AG04449 (cell line): ENCODE measurements at regions not wholly inside any gene's neighbourhood (a gene's known extent, or its start where the extent isn't known, plus 50 kb on each side); places are given as distances from the start of the nearest gene placed in this dataset.

ENCODE experiments used
- CTCF ChIA-PET: fragments of 350-600 bp; formaldehyde crosslinking; extraction: SDS; loops from one replicate; lab custom pipeline; 2021; ENCODE audit warnings: antibody characterized with exemption; lab: Yijun Ruan, JAX
- POLR2A ChIA-PET: fragments of 400-600, 350-600 bp; formaldehyde crosslinking; extraction: SDS; loops from one replicate; lab custom pipeline; 2020; ENCODE audit warnings: antibody characterized with exemption, inconsistent platforms; lab: Yijun Ruan, JAX
- DNase-seq: peaks from one replicate; pipeline ENCODE4 v3.0.0-alpha.2; 2010; ENCODE audit warnings: low read depth, low spot score
- H3K4me3 ChIP-seq: 2 replicates; pipeline ENCODE4 v1.5.1; 2011; ENCODE audit warnings: low read depth, mild to moderate bottlenecking, control low read depth, low read length
- TF ChIP-seq, protein P1 (sequence below): IDR thresholded peaks from one replicate; pipeline ENCODE4 v1.5.1; 2011; ENCODE audit warnings: mild to moderate bottlenecking, moderate library complexity, low read length, control low read depth, inconsistent platforms; ENCODE audit not compliant: insufficient read depth; ENCODE audit errors: missing control alignments

DNA sequence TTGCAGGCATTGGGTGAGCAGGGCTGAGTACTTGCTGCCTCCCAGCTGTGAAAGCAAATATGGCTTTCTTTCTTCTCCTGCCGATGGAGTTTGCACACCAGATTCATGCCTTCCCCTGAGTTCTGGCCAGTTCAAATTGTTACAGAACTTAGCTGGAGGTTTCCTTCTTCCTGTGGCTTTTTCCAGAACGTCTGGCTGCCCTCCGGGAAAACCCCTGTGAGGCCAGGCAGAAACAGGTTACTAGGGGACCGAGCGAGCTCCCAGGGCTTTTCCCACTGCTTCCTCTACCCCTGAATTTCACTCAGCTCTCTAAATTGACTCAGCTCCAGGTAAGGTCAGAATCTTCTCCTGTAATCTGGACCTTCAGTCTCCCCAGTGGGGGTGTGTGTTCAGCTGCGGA, 482.4 kb downstream of the C4orf33 start:
- TF ChIP-seq, protein P1, sequence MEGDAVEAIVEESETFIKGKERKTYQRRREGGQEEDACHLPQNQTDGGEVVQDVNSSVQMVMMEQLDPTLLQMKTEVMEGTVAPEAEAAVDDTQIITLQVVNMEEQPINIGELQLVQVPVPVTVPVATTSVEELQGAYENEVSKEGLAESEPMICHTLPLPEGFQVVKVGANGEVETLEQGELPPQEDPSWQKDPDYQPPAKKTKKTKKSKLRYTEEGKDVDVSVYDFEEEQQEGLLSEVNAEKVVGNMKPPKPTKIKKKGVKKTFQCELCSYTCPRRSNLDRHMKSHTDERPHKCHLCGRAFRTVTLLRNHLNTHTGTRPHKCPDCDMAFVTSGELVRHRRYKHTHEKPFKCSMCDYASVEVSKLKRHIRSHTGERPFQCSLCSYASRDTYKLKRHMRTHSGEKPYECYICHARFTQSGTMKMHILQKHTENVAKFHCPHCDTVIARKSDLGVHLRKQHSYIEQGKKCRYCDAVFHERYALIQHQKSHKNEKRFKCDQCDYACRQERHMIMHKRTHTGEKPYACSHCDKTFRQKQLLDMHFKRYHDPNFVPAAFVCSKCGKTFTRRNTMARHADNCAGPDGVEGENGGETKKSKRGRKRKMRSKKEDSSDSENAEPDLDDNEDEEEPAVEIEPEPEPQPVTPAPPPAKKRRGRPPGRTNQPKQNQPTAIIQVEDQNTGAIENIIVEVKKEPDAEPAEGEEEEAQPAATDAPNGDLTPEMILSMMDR = no peak
- DNase-seq = no peak
- POLR2A ChIA-PET = no interaction called here
- H3K4me3 ChIP-seq = no peak overlapping the region
- CTCF ChIA-PET = no interaction called here

DNA sequence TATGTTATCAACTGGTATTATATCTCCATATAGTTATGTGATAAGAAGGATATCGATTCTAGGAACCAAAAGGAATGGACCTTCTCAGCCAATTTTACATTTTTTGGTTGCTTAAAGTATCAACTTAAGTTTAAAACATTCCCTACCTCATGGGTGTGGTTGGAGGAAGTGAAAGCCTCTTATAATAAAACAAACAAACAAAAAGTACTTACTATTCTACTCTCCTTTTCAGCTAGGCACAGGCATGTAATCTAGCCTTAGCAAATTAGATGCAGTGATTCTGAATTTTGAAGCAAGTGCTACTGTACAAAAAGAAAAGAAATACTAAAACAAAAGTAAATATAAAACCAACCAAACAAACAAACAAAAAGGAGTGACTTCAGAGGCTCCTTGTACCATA, 485.4 kb downstream of the C4orf33 start:
- ChIA-PET CTCF (no interaction called here), POLR2A (no interaction called here)
- H3K4me3 ChIP-seq = no peak overlapping the region
- no peak for DNase-seq
- TF ChIP-seq, protein P1 = no peak

- no peak for DNase-seq
- no peak overlapping the region for H3K4me3 ChIP-seq
- CTCF ChIA-PET = no interaction called here
- POLR2A ChIA-PET = no interaction called here
- TF ChIP-seq, protein P1 = no peak
Measured at GRCh38 chr4:129583868-129584267, 487.9 kb downstream of the C4orf33 start.

- ChIA-PET CTCF (no interaction called here), POLR2A (no interaction called here)
- no peak overlapping the region for H3K4me3 ChIP-seq
- DNase-seq = no peak
- TF ChIP-seq, protein P1 = no peak
Measured at GRCh38 chr4:129598582-129598981, 502.6 kb downstream of the C4orf33 start.

DNA sequence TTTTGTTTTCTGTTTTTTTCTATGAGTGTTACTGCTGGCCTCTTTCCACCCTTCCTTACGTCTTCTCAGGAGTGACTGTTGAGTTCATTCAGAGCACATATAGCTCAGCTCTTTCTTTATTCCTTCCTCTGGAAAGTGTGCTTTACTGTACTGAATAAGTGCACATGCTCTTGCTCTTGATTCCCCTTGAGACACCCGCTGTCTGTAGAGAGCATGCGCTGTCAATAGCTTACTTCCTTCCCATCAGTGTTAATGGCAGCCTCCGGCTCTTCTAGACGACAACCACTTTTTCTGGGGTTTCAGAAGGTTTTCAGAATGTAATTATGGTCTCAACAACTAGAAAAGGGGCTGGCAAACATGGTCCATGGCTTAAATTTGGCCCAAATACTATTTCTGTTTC, 504.9 kb downstream of the C4orf33 start:
- DNase-seq = no peak
- ChIA-PET POLR2A (no interaction called here), CTCF (no interaction called here)
- no peak overlapping the region for H3K4me3 ChIP-seq
- TF ChIP-seq, protein P1 = no peak

GRCh38 chr4:129602447-129602846, 506.5 kb downstream of the C4orf33 start:
- no peak overlapping the region for H3K4me3 ChIP-seq
- no peak for DNase-seq

More at GRCh38 chr4:129602447-129602846, 506.5 kb downstream of the C4orf33 start:
- CTCF ChIA-PET = no interaction called here
- POLR2A ChIA-PET = no interaction called here
- TF ChIP-seq, protein P1 = no peak
